ENCODE measurements at regions not wholly inside any gene's neighbourhood (a gene's known extent, or its start where the extent isn't known, plus 50 kb on each side); places are given as distances from the start of the nearest gene placed in this dataset.

- in situ Hi-C loops (cut with MboI; ENCODE audit: low sequenced_read_pairs, unreplicated experiment), result no loop called here
- no peak for TF ChIP-seq CTCF (IDR thresholded peaks at IDR 0.05; ENCODE audit: borderline replicate concordance, control extremely low read depth, extremely low read depth, insufficient read depth, missing control alignments)
- no peak for DNase-seq (ENCODE audit: low spot score)
Observed at GRCh38 chr6:51273228-51273961, 454.7 kb downstream of the TFAP2B start.

GRCh38 chr6:51277474-51277873 lies 458.8 kb downstream of the TFAP2B start:
- in situ Hi-C loops (cut with MboI; ENCODE audit: low sequenced_read_pairs, unreplicated experiment), result no loop called here
- DNase-seq (ENCODE audit: low spot score), result no peak
- no peak for TF ChIP-seq CTCF (IDR thresholded peaks at IDR 0.05; ENCODE audit: borderline replicate concordance, control extremely low read depth, extremely low read depth, insufficient read depth, missing control alignments)

- in situ Hi-C loops (cut with MboI; ENCODE audit: low sequenced_read_pairs, unreplicated experiment), result no loop called here
- TF ChIP-seq CTCF (IDR thresholded peaks at IDR 0.05; ENCODE audit: borderline replicate concordance, control extremely low read depth, extremely low read depth, insufficient read depth, missing control alignments), result no peak
- DNase-seq (ENCODE audit: low spot score), result no peak
Observed at GRCh38 chr6:51282026-51282425, 463.4 kb downstream of the TFAP2B start.

GRCh38 chr6:51283723-51284355 lies 465.2 kb downstream of the TFAP2B start:
- in situ Hi-C loops (cut with MboI; ENCODE audit: low sequenced_read_pairs, unreplicated experiment), result no loop called here
- no peak for DNase-seq (ENCODE audit: low spot score)
- TF ChIP-seq CTCF (IDR thresholded peaks at IDR 0.05; ENCODE audit: borderline replicate concordance, control extremely low read depth, extremely low read depth, insufficient read depth, missing control alignments), result no peak

- in situ Hi-C loops (cut with MboI; ENCODE audit: low sequenced_read_pairs, unreplicated experiment), result no loop called here
- no peak for DNase-seq (ENCODE audit: low spot score)
- no peak for TF ChIP-seq CTCF (IDR thresholded peaks at IDR 0.05; ENCODE audit: borderline replicate concordance, control extremely low read depth, extremely low read depth, insufficient read depth, missing control alignments)
Observed at GRCh38 chr6:51285876-51286275, 467.2 kb downstream of the TFAP2B start.

- in situ Hi-C loops (cut with MboI; ENCODE audit: low sequenced_read_pairs, unreplicated experiment), result no loop called here
- TF ChIP-seq CTCF (IDR thresholded peaks at IDR 0.05; ENCODE audit: borderline replicate concordance, control extremely low read depth, extremely low read depth, insufficient read depth, missing control alignments), result no peak
Observed at GRCh38 chr6:51289041-51289440, 470.4 kb downstream of the TFAP2B start.

More at GRCh38 chr6:51289041-51289440, 470.4 kb downstream of the TFAP2B start:
- no peak for DNase-seq (ENCODE audit: low spot score)

All from GM13976 (cell line).